Gastrocnemius medialis (tissue), 4 donors: ENCODE measurements at regions not wholly inside any gene's neighbourhood (a gene's known extent, or its start where the extent isn't known, plus 50 kb on each side); places are given as distances from the start of the nearest gene placed in this dataset.

Experiments
- ATAC-seq, 2 donors: fragments of 150-250 bp; one replicate each; pipeline ENCODE4 v1.9.1; 2016
- DNase-seq, 2 donors: peaks; one replicate each; pipeline ENCODE4 v3.0.0-alpha.2; 2019
- H3K27ac ChIP-seq, 4 donors: fragments of 200-600 bp; sonication (generic); 1 replicate in 1 of 4; 2 replicates in 3 of 4; pipeline ENCODE4 v1.5.1; 2016 to 2018; ENCODE audit warnings: mild to moderate bottlenecking in 2 of 4, moderate library complexity in 1 of 4
- H3K27me3 ChIP-seq, 3 donors: fragments of 200-600 bp; sonication (generic) in 2 of 3; 1 replicate in 1 of 3; 2 replicates in 2 of 3; pipeline versions ENCODE4 v1.5.1 to v1.6.0; 2016 to 2019; ENCODE audit warnings: mild to moderate bottlenecking in 1 of 3, moderate library complexity in 1 of 3
- H3K36me3 ChIP-seq, 2 donors: fragments of 200-600 bp; sonication (generic) in 1 of 2; one replicate each; pipeline ENCODE4 v1.5.1; 2017 to 2018
- H3K4me1 ChIP-seq, 2 donors: fragments of 200-600 bp; sonication (generic) in 1 of 2; one replicate each; pipeline ENCODE4 v1.5.1; 2016 to 2017; ENCODE audit warnings: mild to moderate bottlenecking in 2 of 2
- H3K4me3 ChIP-seq, 4 donors: fragments of 200-600 bp; sonication (generic) in 3 of 4; 1 replicate in 1 of 4; 2 replicates in 3 of 4; pipeline ENCODE4 v1.5.1; 2016 to 2019; ENCODE audit warnings: mild to moderate bottlenecking in 2 of 4
- H3K9me3 ChIP-seq, 3 donors: fragments of 200-600 bp; sonication (generic) in 2 of 3; 1 replicate in 1 of 3; 2 replicates in 2 of 3; pipeline ENCODE4 v1.5.1; 2016 to 2019
- POLR2A ChIP-seq, 2 donors: fragments of 450-650 bp; IDR thresholded peaks; one replicate each; pipeline ENCODE4 v1.6.1; 2017; ENCODE audit warnings: antibody characterized with exemption in 2 of 2, mild to moderate bottlenecking in 2 of 2, moderate library complexity in 2 of 2
- in situ Hi-C, 4 donors: fragments of 200-750 bp; cut with MboI; loops; one replicate each; pipeline versions ENCODE4 v1.15.0 to v1.8.0; 2017; ENCODE audit warnings: low sequenced_read_pairs in 4 of 4
- intact Hi-C: fragments of 100-400 bp; cut with DNase I; formaldehyde crosslinking; loops from one replicate; pipeline ENCODE4 v1.15.1; 2023; ENCODE audit warnings: low total_unique reads
- TF ChIP-seq, protein P1 (sequence below), 5 experiments: fragments of 450-650 bp in 3 of 5; fragments of 200-600 bp in 2 of 5; sonication (generic) in 2 of 5; IDR thresholded peaks in 4 of 5; conservative IDR thresholded peaks in 1 of 5; 1 replicate in 4 of 5; 2 replicates in 1 of 5; pipeline ENCODE4 v1.5.1; 2016 to 2019; ENCODE audit warnings: antibody characterized with exemption in 5 of 5, mild to moderate bottlenecking in 3 of 5, moderate library complexity in 3 of 5

DNA sequence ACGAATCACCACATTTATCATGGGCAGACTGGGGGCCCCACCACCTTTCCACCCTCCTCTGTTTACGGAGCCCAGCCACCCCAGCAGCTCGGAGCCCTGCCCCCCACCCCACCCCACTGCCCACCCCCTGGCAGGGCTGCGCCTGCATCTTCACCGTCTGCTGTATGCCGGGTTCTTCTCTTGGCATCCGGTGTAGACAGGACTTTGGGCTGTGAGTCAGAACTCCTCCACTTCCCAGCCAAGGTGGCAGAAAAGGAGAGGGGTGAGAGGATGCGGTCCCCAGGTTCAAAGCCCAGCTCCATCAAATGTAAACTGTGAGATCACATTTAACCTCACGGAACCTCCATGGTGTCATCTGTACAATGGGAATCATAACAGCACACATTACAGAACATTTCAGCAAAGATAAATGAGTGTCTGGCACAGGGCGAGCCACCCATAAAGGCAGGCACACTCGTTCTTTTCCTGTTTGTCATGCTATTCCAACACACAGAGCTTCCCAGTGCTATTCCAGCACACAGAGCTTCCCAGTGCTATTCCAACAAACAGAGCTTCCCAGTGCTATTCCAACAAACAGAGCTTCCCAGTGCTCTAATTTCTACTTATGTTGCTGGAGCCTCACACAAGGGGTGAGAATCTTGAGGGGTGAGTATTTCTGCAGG is 292.7 kb upstream of the RTL1 start:
- no peak overlapping the region for H3K4me3 ChIP-seq
- no peak for ATAC-seq
- in situ Hi-C loops = no loop called here
- intact Hi-C loops = no loop called here
- H3K9me3 ChIP-seq = no peaks in the 10 kb centered on the region
- H3K36me3 ChIP-seq = no peaks in the 10 kb centered on the region
- H3K4me1 ChIP-seq = no peaks in the 10 kb centered on the region
- no peaks in the 10 kb centered on the region for H3K27me3 ChIP-seq
- TF ChIP-seq, protein P1, sequence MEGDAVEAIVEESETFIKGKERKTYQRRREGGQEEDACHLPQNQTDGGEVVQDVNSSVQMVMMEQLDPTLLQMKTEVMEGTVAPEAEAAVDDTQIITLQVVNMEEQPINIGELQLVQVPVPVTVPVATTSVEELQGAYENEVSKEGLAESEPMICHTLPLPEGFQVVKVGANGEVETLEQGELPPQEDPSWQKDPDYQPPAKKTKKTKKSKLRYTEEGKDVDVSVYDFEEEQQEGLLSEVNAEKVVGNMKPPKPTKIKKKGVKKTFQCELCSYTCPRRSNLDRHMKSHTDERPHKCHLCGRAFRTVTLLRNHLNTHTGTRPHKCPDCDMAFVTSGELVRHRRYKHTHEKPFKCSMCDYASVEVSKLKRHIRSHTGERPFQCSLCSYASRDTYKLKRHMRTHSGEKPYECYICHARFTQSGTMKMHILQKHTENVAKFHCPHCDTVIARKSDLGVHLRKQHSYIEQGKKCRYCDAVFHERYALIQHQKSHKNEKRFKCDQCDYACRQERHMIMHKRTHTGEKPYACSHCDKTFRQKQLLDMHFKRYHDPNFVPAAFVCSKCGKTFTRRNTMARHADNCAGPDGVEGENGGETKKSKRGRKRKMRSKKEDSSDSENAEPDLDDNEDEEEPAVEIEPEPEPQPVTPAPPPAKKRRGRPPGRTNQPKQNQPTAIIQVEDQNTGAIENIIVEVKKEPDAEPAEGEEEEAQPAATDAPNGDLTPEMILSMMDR (IDR thresholded peaks at IDR 0.05 in 4 of 5, conservative IDR thresholded peaks at IDR 0.05 in 1 of 5) = no peak
- TF ChIP-seq POLR2A (IDR thresholded peaks at IDR 0.05) = no peak
- H3K27ac ChIP-seq = no peak overlapping the region
- DNase-seq = no peak

DNA sequence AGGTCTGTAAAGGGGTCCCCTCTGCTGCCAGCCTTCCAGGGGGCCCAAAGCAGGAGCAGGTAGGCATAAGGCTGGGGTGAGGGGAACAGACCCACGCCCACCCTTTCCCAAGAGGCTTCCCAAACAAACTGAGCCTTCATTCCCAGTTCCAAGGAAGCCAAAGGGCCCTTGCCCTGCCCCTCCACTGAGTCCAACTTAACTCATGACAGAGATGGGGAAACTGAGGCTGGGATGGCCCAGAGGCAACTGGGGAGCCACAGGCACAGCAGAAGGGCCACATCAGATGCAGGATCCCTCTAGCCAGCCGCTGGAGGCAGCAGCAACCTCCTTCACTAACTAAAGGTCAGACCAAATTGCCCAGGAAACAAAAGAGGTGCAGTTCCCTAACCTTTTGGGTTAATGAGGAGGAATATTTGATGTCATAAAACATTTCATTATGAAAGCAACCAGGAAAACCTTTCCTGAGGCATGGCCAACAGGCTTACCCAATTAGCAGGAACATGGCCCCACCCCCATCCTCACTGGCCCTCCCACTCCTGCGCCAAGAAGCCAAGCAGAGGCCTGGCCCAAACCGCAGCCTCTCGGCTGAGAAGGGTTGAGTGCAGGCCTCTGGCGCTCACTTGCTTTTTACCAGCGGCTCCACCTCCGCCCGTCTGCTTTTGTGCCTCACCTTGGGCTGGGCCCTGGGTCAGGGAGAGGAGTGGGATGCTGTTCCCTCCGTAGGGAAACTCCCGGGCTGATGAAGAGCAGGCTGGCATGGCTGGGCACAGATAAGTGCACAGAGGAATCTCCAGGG is 293.5 kb upstream of the RTL1 start:
- no peak for TF ChIP-seq POLR2A (IDR thresholded peaks at IDR 0.05)
- TF ChIP-seq, protein P1 (IDR thresholded peaks at IDR 0.05 in 4 of 5, conservative IDR thresholded peaks at IDR 0.05 in 1 of 5) = no peak
- Histone ChIP-seq H3K4me1 (no peaks in the 10 kb centered on the region), H3K4me3 (no peak overlapping the region), H3K9me3 (no peaks in the 10 kb centered on the region), H3K27me3 (no peaks in the 10 kb centered on the region), H3K27ac (no peak overlapping the region), H3K36me3 (no peaks in the 10 kb centered on the region)
- DNase-seq = no peak
- intact Hi-C loops (no loop called here), in situ Hi-C loops (no loop called here)
- ATAC-seq = no peak

DNA sequence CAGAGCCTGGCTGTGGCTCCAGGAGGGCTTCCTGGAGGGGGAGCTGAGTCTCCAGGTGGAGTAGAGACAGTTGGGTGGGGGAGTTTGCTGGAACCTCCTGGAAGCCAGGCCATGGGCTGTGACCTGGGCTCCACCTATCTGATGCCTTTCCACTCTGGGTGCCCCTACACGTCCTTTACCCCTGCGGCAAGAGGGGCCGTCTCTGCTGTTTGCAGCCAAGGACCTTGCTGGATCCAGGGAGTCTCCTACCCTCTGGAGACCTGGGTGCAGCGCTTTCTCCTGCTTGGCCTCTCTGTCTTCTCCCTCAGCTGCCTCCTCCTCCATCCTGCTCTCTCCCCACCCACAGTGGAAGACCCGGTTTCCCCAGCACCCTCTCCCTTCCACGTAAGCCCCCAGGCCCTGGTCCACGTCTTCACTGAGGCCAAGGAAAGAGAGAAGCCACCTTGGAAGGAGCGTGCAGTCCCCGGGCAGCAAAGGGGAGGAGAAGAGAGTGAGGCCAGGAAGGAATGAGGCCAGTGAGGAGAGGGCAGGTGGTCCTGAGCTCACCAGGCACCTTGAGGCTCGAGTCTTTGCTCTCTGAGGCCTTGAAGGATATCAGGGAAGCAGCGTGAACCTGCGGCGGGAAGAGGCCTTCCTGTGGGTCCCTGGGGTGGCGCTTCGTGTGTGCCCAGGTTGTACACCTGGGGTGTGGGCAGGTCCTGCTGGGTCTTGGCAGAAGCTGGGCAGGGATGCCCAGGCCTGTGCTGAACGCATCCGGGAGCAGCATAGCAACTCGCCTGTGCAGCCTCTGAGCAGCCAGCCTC is 294.3 kb upstream of the RTL1 start:
- in situ Hi-C loops (no loop called here), intact Hi-C loops (no loop called here)
- TF ChIP-seq, protein P1 (IDR thresholded peaks at IDR 0.05 in 4 of 5, conservative IDR thresholded peaks at IDR 0.05 in 1 of 5) = no peak
- H3K27me3 ChIP-seq = no peaks in the 10 kb centered on the region
- no peak overlapping the region for H3K4me3 ChIP-seq
- no peak overlapping the region for H3K27ac ChIP-seq
- H3K9me3 ChIP-seq = no peaks in the 10 kb centered on the region
- no peak for DNase-seq
- H3K4me1 ChIP-seq = no peaks in the 10 kb centered on the region
- ATAC-seq = no peak
- no peaks in the 10 kb centered on the region for H3K36me3 ChIP-seq

DNA sequence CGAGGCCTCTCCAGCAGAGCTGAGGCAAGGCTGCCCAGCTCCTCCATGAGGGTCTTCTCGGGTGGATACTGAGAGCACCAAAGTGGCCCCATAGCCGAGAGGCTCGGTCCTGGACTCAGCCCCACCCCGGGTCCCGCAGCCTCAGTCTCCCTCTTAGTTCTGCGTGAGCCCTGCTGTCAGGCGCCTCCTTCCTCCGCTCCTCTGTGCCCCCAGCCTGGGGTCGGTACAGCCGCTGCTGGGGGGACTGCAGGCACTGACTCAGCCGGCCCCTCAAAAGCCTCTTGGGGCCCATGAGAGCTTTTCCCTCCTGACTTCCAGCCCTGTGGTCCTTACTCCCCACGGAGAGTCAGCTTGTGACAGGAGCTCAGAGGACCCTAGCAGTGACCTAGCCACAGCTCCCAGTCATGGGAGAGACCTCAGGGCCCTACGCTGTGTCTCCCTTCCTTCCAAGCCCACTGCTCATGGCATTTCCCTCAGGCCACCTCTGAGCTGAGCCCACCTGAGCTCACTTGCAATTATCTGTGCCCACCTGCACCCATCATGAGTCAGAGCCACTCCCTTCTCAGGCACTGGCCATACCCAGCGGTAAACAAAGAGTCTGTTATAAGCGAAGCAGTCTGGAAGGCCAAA is 295.0 kb upstream of the RTL1 start:
- no peak overlapping the region for H3K27ac ChIP-seq
- no peaks in the 10 kb centered on the region for H3K9me3 ChIP-seq
- H3K4me1 ChIP-seq = no peaks in the 10 kb centered on the region
- intact Hi-C loops = no loop called here
- H3K36me3 ChIP-seq = no peaks in the 10 kb centered on the region
- DNase-seq (no peak), ATAC-seq (no peak)
- no peak overlapping the region for H3K4me3 ChIP-seq
- TF ChIP-seq, protein P1 (IDR thresholded peaks at IDR 0.05 in 4 of 5, conservative IDR thresholded peaks at IDR 0.05 in 1 of 5) = no peak
- TF ChIP-seq POLR2A (IDR thresholded peaks at IDR 0.05) = no peak
- no peaks in the 10 kb centered on the region for H3K27me3 ChIP-seq
- in situ Hi-C loops = no loop called here
